HG03066 (cell line): ENCODE measurements at regions not wholly inside any gene's neighbourhood (a gene's known extent, or its start where the extent isn't known, plus 50 kb on each side); places are given as distances from the start of the nearest gene placed in this dataset.

Experiments
- ATAC-seq: cut with Tn5 transposase; IDR thresholded peaks from one replicate; pipeline ENCODE4 v1.9.1; 2021; ENCODE audit warnings: low read depth; ENCODE audit not compliant: unreplicated experiment

- no peak for ATAC-seq
Observed at GRCh38 chr2:120617055-120617454, 118.6 kb upstream of the GLI2 start.

GRCh38 chr2:120618830-120619229, 116.8 kb upstream of the GLI2 start:
- ATAC-seq: no peak

GRCh38 chr2:120619579-120619978, 116.1 kb upstream of the GLI2 start:
- no peak for ATAC-seq

GRCh38 chr2:120620025-120620793, 115.5 kb upstream of the GLI2 start:
- ATAC-seq: no peak

GRCh38 chr2:120622159-120622869, 113.4 kb upstream of the GLI2 start:
- ATAC-seq: no peak

GRCh38 chr2:120622886-120623753, 112.5 kb upstream of the GLI2 start:
- ATAC-seq: no peak

- no peak for ATAC-seq
Observed at GRCh38 chr2:120624061-120624737, 111.5 kb upstream of the GLI2 start.

- no peak for ATAC-seq
Observed at GRCh38 chr2:120624738-120625446, 110.8 kb upstream of the GLI2 start.

GRCh38 chr2:120625865-120626560, 109.7 kb upstream of the GLI2 start:
- no peak for ATAC-seq

- no peak for ATAC-seq
Observed at GRCh38 chr2:120626566-120626965, 109.1 kb upstream of the GLI2 start.

- ATAC-seq: no peak
Observed at GRCh38 chr2:120628248-120628647, 107.4 kb upstream of the GLI2 start.

- ATAC-seq: no peak
Observed at GRCh38 chr2:120629241-120629895, 106.3 kb upstream of the GLI2 start.

- no peak for ATAC-seq
Observed at GRCh38 chr2:120630031-120630701, 105.5 kb upstream of the GLI2 start.

- no peak for ATAC-seq
Observed at GRCh38 chr2:120631236-120631635, 104.4 kb upstream of the GLI2 start.

GRCh38 chr2:120631724-120632123, 103.9 kb upstream of the GLI2 start:
- no peak for ATAC-seq

- ATAC-seq: no peak
Observed at GRCh38 chr2:120632796-120633646, 102.6 kb upstream of the GLI2 start.

- no peak for ATAC-seq
Observed at GRCh38 chr2:120634533-120634932, 101.1 kb upstream of the GLI2 start.
